ENCODE measurements at regions not wholly inside any gene's neighbourhood (a gene's known extent, or its start where the extent isn't known, plus 50 kb on each side); places are given as distances from the start of the nearest gene placed in this dataset.

DNA sequence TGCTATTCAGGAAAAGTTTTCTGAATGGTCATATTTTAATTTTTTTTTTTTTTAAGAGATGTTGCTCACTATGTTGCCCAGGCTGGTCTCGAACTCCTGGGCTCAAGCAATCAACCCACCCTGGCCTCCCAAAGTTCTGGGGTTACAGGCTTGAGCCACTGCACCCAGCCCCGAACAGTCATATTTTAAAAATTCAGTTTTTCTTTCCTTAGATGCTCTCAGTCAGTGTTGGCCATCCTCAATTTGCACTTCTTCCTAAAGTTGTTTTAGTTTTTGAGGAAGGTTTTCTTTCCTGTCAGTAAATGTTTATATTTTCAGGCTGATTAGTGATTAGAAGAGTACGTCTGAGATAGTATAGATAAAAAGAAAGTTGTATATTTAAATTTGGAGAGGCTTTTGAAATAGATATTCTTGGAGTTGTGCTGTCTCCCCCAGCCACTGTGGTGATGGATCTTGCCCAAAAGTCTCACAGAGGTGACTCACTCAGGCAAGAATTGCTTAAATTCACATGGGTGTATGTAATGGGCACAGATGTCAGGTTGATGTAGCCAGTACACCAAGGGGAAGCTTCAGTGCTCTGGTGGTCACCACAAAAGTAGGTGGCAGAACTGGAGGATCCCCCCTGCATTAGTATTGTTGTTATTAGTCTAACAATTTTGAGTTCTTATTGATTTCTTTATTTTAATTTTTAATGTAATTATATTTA is 72.2 kb upstream of the ELOVL6 start:
- TF ChIP-seq POLR2AphosphoS5 (IDR thresholded peaks at IDR 0.05; ENCODE audit: low read depth, low read length) = no peak
- no peak for TF ChIP-seq TAF1 (IDR thresholded peaks at IDR 0.05; ENCODE audit: low read depth, low read length)
- TF ChIP-seq POLR2A (IDR thresholded peaks at IDR 0.05; ENCODE audit: low read depth, low read length) = no peak
